SK-N-SH (cell line): ENCODE measurements at regions not wholly inside any gene's neighbourhood (a gene's known extent, or its start where the extent isn't known, plus 50 kb on each side); places are given as distances from the start of the nearest gene placed in this dataset.

ENCODE experiments used
- CTCF ChIA-PET: fragments of 300-600, 350-600 bp; formaldehyde crosslinking; extraction: SDS; loops from one replicate; lab custom pipeline; 2021; lab: Yijun Ruan, JAX
- POLR2A ChIA-PET: fragments of 350-600 bp; sonication (Branson Sonifier 250); formaldehyde crosslinking; extraction: SDS; loops from one replicate; lab custom pipeline; 2020; ENCODE audit warnings: antibody characterized with exemption, inconsistent platforms; lab: Yijun Ruan, JAX
- DNase-seq: peaks from one replicate; pipeline ENCODE4 v3.0.0; 2012
- H2AFZ ChIP-seq: fragments of 200-600 bp; sonication (generic); 2 replicates; pipeline ENCODE4 v1.8.1; 2016; ENCODE audit warnings: antibody characterized with exemption, mild to moderate bottlenecking, low read depth
- H3F3A ChIP-seq: fragments of 200-600 bp; sonication (generic); replicated peaks from 2 replicates; pipeline ENCODE3; 2016; ENCODE audit warnings: antibody characterized with exemption, mild to moderate bottlenecking; ENCODE audit not compliant: insufficient read depth
- H3K27ac ChIP-seq, 2 experiments: fragments of 200-500 bp in 1 of 2; fragments of 200-600 bp in 1 of 2; sonication (Bioruptor generic) in 1 of 2; sonication (generic), shearing (Covaris generic) in 1 of 2; 2 replicates each; pipeline versions ENCODE4 v1.5.1 to v1.6.1; 2014 to 2016; ENCODE audit warnings: low read depth in 2 of 2, inconsistent platforms in 1 of 2, low read length in 1 of 2, mild to moderate bottlenecking in 1 of 2, mixed read lengths in 1 of 2
- H3K27me3 ChIP-seq: fragments of 200-600 bp; sonication (generic), shearing (Covaris generic); 2 replicates; pipeline ENCODE4 v1.6.1; 2016; ENCODE audit warnings: mixed run types; ENCODE audit not compliant: insufficient read depth
- H3K36me3 ChIP-seq, 2 experiments: fragments of 200-500 bp in 1 of 2; fragments of 200-600 bp in 1 of 2; sonication (Bioruptor generic) in 1 of 2; sonication (generic) in 1 of 2; replicated peaks in 1 of 2; 2 replicates each; pipeline versions ENCODE3 to v1.5.1; 2014 to 2016; ENCODE audit warnings: low read length in 1 of 2, mild to moderate bottlenecking in 1 of 2; ENCODE audit not compliant: insufficient read depth in 2 of 2, control insufficient read depth in 1 of 2
- H3K4me1 ChIP-seq, 2 experiments: fragments of 200-500 bp in 1 of 2; fragments of 200-600 bp in 1 of 2; sonication (Bioruptor generic) in 1 of 2; sonication (generic), shearing (Covaris generic) in 1 of 2; 2 replicates each; pipeline versions ENCODE4 v1.5.1 to v1.6.1; 2014 to 2016; ENCODE audit warnings: low read depth in 1 of 2, low read length in 1 of 2, mixed run types in 1 of 2; ENCODE audit not compliant: insufficient read depth in 2 of 2, control insufficient read depth in 1 of 2
- H3K4me2 ChIP-seq: fragments of 200-600 bp; sonication (generic), shearing (Covaris generic); 2 replicates; pipeline ENCODE4 v1.6.1; 2017; ENCODE audit warnings: mixed run types
- H3K4me3 ChIP-seq, 2 experiments: fragments of 200-500 bp in 1 of 2; fragments of 200-600 bp in 1 of 2; sonication (Bioruptor generic) in 1 of 2; sonication (generic), shearing (Covaris generic) in 1 of 2; 2 replicates each; pipeline versions ENCODE4 v1.5.1 to v1.8.1; 2014 to 2016; ENCODE audit warnings: low read depth in 2 of 2, inconsistent platforms in 1 of 2, low read length in 1 of 2, mild to moderate bottlenecking in 1 of 2, mixed read lengths in 1 of 2, moderate library complexity in 1 of 2
- H3K79me2 ChIP-seq: fragments of 200-600 bp; sonication (generic); 2 replicates; pipeline ENCODE4 v1.8.1; 2017; ENCODE audit warnings: mild to moderate bottlenecking; ENCODE audit not compliant: insufficient read depth
- H3K9ac ChIP-seq: fragments of 200-600 bp; sonication (generic); 2 replicates; pipeline ENCODE4 v1.6.1; 2017; ENCODE audit warnings: mixed run types
- H3K9me2 ChIP-seq: fragments of 200-600 bp; sonication (generic); 2 replicates; pipeline ENCODE4 v1.6.1; 2017; ENCODE audit warnings: mixed run types
- H3K9me3 ChIP-seq: fragments of 200-600 bp; sonication (generic); 2 replicates; pipeline ENCODE4 v1.6.1; 2017; ENCODE audit warnings: mixed run types, mild to moderate bottlenecking, moderate library complexity
- H4K20me1 ChIP-seq: fragments of 200-600 bp; sonication (generic); 2 replicates; pipeline ENCODE4 v1.6.1; 2017; ENCODE audit warnings: mild to moderate bottlenecking, mixed run types; ENCODE audit not compliant: insufficient read depth
- EP300 ChIP-seq, 2 experiments: IDR thresholded peaks; 2 replicates each; pipeline versions ENCODE4 v1.4.0 to v1.6.1; 2012; ENCODE audit warnings: borderline replicate concordance in 1 of 2, low read depth in 1 of 2, low read length in 1 of 2
- FOSL2 ChIP-seq: IDR thresholded peaks from 2 replicates; pipeline ENCODE4 v1.4.0; 2012; ENCODE audit warnings: low read depth, mild to moderate bottlenecking, moderate library complexity, borderline replicate concordance
- GATA2 ChIP-seq: sonication (generic); formaldehyde crosslinking; IDR thresholded peaks from 2 replicates; pipeline ENCODE4 v1.5.0; 2020; ENCODE audit warnings: mild to moderate bottlenecking, missing genetic modification reagents
- MXI1 ChIP-seq: IDR thresholded peaks from 2 replicates; pipeline ENCODE4 v1.6.1; 2012; ENCODE audit warnings: mild to moderate bottlenecking, low read depth, low read length, improper control_type of control experiment
- POLR2AphosphoS5 ChIP-seq: IDR thresholded peaks from 2 replicates; pipeline ENCODE4 v1.6.1; 2012; ENCODE audit warnings: low read depth, low read length
- RCOR1 ChIP-seq: fragments of 150-350 bp; IDR thresholded peaks from 2 replicates; pipeline ENCODE4 v1.6.1; 2017; ENCODE audit warnings: antibody characterized with exemption, low read length
- RXRA ChIP-seq: IDR thresholded peaks from 2 replicates; pipeline ENCODE4 v1.4.0; 2012; ENCODE audit warnings: low read depth, mild to moderate bottlenecking, borderline replicate concordance
- TAF1 ChIP-seq: IDR thresholded peaks from 2 replicates; pipeline ENCODE4 v1.6.1; 2012; ENCODE audit warnings: low read depth, mild to moderate bottlenecking, low read length, moderate library complexity, borderline replicate concordance
- TCF12 ChIP-seq: IDR thresholded peaks from 2 replicates; pipeline ENCODE4 v1.4.0; 2012
- WGBS: methylation state at CpG from one replicate; pipeline ENCODE4 v1.1.6; 2017; ENCODE audit warnings: low lambda C conversion rate; 5-methylcytosine and 5-hydroxymethylcytosine counted together
- TF ChIP-seq, protein P1 (sequence below): IDR thresholded peaks from 2 replicates; pipeline ENCODE4; 2012
- TF ChIP-seq, protein P2 (sequence below): IDR thresholded peaks from 2 replicates; pipeline ENCODE4 v1.6.1; 2012; ENCODE audit warnings: mild to moderate bottlenecking, low read depth, low read length, moderate library complexity
- TF ChIP-seq, protein P3 (sequence below): fragments of 150-350 bp; IDR thresholded peaks from 2 replicates; pipeline ENCODE4 v1.6.1; 2016; ENCODE audit warnings: mild to moderate bottlenecking, low read depth, low read length

DNA sequence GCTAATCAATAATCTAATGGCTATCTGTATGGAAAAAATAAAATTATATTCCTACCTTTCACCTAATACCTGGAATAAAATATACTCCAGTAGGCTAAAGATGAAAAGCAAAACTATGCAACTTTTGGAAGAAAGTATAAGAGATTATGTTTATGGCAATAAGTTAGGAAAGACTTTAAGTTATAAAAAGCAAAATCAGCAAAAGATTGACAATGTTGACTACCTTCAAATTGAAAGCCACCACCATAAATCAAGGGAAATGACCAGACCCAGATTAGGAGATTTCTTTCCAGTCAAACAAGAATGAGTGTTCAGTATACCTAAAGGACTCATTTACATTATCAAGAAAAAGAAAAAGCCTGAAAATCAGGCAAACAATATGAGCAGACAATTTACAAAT lies 159.1 kb upstream of the ZBED5 start:
- Histone ChIP-seq H3K9ac (no peak overlapping the region), H3K9me3 (no peaks in the 10 kb centered on the region), H3K9me2 (no peaks in the 10 kb centered on the region), H2AFZ (no peak overlapping the region), H3F3A (no peaks in the 10 kb centered on the region), H3K4me2 (no peak overlapping the region), H4K20me1 (no peaks in the 10 kb centered on the region), H3K4me3 (no peak overlapping the region), H3K27ac (no peak overlapping the region), H3K4me1 (peaks cover 0 to 6% of the 10 kb centered on the region in 2 experiments; a peak in 2 of 4 replicates), H3K36me3 (no peaks in the 10 kb centered on the region), H3K79me2 (no peaks in the 10 kb centered on the region), H3K27me3 (no peaks in the 10 kb centered on the region)
- POLR2A ChIA-PET = no interaction called here
- TF ChIP-seq EP300 (IDR thresholded peaks at IDR 0.05; ENCODE audit: borderline replicate concordance in 1 of 2, low read depth in 1 of 2, low read length in 1 of 2) (no peak), TAF1 (no peak), POLR2AphosphoS5 (no peak), RXRA (no peak), TCF12 (no peak)
- CTCF ChIA-PET = interaction anchor here (1.3 kb wide), 1 partner anchor 771 kb away, joined by 7 read pairs; no protein-coding TSS in a partner anchor
- DNase-seq = no peak

DNA sequence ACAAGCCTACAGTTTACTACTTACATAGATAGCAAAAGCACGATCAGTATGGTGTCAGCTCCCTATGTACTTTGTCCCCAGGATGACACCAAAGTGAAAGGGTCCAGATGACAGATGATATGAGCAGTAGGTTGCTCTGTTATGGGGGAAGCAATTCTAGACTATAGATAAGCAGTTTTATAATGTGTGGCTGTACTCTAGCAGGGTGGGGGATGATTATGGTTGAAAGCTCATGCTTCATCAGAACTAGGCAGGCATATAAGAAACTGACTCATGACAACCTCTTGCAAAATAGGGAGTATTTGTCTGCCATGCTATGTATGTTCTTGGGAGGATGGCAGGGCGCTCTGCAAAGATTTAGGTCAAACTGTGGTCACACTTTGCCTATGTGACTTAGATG lies 158.2 kb upstream of the ZBED5 start:
- 79% methylated on average over 2 of the region's 2 CpGs for WGBS
- no peak for DNase-seq
- H3F3A ChIP-seq = no peaks in the 10 kb centered on the region

More for the DNA sequence above, 158.2 kb upstream of the ZBED5 start:
- ChIA-PET POLR2A (no interaction called here), CTCF (interaction anchor here (1.3 to 2.0 kb wide), 3 partner anchors 36 to 223 kb away, joined by 6 to 10 read pairs (median 6); no protein-coding TSS in a partner anchor)
- no peaks in the 10 kb centered on the region for H3K9me3 ChIP-seq
- TF ChIP-seq, protein P1, sequence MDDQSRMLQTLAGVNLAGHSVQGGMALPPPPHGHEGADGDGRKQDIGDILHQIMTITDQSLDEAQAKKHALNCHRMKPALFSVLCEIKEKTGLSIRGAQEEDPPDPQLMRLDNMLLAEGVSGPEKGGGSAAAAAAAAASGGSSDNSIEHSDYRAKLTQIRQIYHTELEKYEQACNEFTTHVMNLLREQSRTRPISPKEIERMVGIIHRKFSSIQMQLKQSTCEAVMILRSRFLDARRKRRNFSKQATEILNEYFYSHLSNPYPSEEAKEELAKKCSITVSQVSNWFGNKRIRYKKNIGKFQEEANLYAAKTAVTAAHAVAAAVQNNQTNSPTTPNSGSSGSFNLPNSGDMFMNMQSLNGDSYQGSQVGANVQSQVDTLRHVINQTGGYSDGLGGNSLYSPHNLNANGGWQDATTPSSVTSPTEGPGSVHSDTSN = no peak
- TF ChIP-seq RXRA = no peak
- no peak for TF ChIP-seq RCOR1
- TF ChIP-seq MXI1 = no peak
- no peak for TF ChIP-seq GATA2 (CRISPR knock-in tag)
- TF ChIP-seq, protein P2, sequence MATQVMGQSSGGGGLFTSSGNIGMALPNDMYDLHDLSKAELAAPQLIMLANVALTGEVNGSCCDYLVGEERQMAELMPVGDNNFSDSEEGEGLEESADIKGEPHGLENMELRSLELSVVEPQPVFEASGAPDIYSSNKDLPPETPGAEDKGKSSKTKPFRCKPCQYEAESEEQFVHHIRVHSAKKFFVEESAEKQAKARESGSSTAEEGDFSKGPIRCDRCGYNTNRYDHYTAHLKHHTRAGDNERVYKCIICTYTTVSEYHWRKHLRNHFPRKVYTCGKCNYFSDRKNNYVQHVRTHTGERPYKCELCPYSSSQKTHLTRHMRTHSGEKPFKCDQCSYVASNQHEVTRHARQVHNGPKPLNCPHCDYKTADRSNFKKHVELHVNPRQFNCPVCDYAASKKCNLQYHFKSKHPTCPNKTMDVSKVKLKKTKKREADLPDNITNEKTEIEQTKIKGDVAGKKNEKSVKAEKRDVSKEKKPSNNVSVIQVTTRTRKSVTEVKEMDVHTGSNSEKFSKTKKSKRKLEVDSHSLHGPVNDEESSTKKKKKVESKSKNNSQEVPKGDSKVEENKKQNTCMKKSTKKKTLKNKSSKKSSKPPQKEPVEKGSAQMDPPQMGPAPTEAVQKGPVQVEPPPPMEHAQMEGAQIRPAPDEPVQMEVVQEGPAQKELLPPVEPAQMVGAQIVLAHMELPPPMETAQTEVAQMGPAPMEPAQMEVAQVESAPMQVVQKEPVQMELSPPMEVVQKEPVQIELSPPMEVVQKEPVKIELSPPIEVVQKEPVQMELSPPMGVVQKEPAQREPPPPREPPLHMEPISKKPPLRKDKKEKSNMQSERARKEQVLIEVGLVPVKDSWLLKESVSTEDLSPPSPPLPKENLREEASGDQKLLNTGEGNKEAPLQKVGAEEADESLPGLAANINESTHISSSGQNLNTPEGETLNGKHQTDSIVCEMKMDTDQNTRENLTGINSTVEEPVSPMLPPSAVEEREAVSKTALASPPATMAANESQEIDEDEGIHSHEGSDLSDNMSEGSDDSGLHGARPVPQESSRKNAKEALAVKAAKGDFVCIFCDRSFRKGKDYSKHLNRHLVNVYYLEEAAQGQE = no peak
- TF ChIP-seq, protein P3, sequence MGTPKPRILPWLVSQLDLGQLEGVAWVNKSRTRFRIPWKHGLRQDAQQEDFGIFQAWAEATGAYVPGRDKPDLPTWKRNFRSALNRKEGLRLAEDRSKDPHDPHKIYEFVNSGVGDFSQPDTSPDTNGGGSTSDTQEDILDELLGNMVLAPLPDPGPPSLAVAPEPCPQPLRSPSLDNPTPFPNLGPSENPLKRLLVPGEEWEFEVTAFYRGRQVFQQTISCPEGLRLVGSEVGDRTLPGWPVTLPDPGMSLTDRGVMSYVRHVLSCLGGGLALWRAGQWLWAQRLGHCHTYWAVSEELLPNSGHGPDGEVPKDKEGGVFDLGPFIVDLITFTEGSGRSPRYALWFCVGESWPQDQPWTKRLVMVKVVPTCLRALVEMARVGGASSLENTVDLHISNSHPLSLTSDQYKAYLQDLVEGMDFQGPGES = no peak
- TF ChIP-seq FOSL2 = no peak
- H3K4me1 ChIP-seq = peaks cover 0 to 5% of the 10 kb centered on the region in 2 experiments; a peak in 2 of 4 replicates
- no peaks in the 10 kb centered on the region for H4K20me1 ChIP-seq
- H3K9ac ChIP-seq = no peak overlapping the region
- H2AFZ ChIP-seq = no peak overlapping the region
- no peak overlapping the region for H3K4me3 ChIP-seq
- H3K4me2 ChIP-seq = no peak overlapping the region
- no peaks in the 10 kb centered on the region for H3K79me2 ChIP-seq
- H3K27ac ChIP-seq = no peak overlapping the region
- no peaks in the 10 kb centered on the region for H3K9me2 ChIP-seq
- H3K36me3 ChIP-seq = no peaks in the 10 kb centered on the region
- H3K27me3 ChIP-seq = no peaks in the 10 kb centered on the region
